Inflammatory macrophage treated with lipopolysaccharide for 4 hours (primary cell): ENCODE measurements at regions not wholly inside any gene's neighbourhood (a gene's known extent, or its start where the extent isn't known, plus 50 kb on each side); places are given as distances from the start of the nearest gene placed in this dataset.

ENCODE experiments used
- DNase-seq: peaks from one replicate; pipeline ENCODE4 v3.0.0-alpha.2; 2020

GRCh38 chr18:51400721-51401120, 203.2 kb upstream of the MEX3C start:
- no peak for DNase-seq

DNA sequence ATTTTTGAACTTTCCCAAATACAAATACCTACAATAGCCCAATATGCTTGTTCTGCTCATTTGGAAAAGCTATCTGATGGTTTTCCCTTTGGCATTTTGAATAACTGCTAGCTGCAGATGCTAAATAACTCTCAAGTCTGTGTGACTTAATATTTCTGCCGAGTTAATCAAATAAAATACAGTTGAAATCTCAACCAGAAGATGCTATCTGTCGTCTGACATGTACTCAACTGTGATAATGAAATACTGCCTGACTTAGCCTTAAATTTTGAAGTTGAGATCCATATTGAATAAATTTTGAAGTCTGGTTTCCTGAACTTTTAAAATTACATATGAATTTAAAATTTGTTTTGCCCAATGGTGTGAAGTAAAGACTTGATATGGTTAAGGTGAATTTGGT, 204.4 kb upstream of the MEX3C start:
- no peak for DNase-seq

GRCh38 chr18:51404620-51405019, 207.1 kb upstream of the MEX3C start:
- no peak for DNase-seq

- DNase-seq: no peak
Measured at GRCh38 chr18:51405683-51406477, 208.4 kb upstream of the MEX3C start.

GRCh38 chr18:51417643-51418483, 220.4 kb upstream of the MEX3C start:
- no peak for DNase-seq

- no peak for DNase-seq
Measured at GRCh38 chr18:51425475-51425874, 228.0 kb upstream of the MEX3C start.

GRCh38 chr18:51425889-51426288, 228.4 kb upstream of the MEX3C start:
- DNase-seq: no peak

GRCh38 chr18:51426996-51427395, 229.5 kb upstream of the MEX3C start:
- DNase-seq: no peak

DNA sequence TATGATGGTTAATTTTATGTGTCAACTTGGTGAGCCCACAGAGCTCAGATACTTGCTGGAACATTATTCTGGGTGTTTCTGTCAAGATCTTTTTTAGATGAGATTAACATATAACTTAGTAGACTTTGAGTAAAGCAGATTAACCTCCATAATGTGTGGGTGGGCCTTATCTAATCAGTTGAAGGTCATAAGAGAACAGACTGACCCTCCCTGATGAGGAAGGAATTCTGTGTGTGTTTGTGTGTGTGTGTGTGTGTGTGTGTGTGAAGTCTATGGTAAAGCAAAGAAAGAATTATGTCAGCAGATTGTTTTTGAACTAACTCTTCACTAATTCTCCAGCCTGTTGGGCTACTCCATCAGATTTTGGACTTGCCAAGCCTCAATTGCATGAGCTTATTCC, 232.2 kb upstream of the MEX3C start:
- DNase-seq: no peak

DNA sequence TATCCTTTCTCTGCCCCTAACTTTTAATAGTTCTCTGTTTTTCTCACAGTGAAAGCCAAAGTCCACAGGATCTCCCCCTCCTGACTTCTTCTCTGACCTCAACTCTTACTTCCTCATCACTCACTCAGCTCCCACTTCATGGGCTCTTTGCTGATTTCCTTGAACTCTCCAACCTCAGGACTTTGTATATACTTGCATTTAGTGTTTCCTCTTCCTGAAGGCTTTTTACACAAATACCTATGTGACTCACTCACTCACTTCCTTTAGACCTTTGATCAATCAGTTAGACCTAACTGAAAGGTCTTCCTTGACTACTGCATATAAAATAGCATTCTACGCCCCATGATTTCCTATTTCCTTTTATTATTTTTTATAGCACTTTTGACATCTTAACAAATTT, 233.1 kb upstream of the MEX3C start:
- DNase-seq: no peak

DNA sequence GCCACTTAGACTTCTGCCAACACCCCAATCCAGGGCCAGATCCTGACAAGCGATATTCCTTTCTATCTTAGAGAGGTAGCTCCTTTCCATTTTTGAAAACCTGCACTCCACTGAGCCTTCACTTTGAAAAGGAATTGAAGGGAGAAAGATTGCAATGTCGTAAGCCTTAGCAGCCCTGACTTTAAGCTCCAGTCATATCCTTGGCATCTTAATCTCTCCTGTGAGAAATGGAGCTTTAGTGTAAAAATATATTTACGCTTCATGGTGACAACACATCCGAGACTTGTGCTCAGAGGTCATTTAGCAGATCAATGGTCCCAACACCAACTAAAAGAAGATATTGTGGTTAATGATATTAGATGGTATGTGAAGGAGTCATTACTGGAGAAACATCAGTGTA, 235.8 kb upstream of the MEX3C start:
- DNase-seq: no peak

DNA sequence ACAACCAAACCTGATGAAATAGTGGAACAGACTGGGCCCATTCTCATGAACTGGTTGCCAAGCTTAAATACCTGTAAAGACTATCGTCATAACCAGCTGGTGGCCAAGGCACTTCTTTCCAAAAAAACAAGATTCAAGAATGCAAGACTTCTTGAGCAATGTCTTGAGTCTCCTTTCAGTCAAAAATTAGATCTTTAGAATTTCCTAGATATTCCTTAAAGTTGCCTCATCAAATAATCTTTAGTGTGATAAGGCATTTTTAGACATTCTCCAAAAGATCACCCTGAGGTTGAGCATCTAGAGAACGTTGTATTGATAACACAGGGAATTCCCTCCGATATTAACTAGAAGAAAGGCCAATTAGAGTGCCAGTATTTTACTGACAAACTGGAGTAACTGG, 236.4 kb upstream of the MEX3C start:
- DNase-seq: no peak

DNA sequence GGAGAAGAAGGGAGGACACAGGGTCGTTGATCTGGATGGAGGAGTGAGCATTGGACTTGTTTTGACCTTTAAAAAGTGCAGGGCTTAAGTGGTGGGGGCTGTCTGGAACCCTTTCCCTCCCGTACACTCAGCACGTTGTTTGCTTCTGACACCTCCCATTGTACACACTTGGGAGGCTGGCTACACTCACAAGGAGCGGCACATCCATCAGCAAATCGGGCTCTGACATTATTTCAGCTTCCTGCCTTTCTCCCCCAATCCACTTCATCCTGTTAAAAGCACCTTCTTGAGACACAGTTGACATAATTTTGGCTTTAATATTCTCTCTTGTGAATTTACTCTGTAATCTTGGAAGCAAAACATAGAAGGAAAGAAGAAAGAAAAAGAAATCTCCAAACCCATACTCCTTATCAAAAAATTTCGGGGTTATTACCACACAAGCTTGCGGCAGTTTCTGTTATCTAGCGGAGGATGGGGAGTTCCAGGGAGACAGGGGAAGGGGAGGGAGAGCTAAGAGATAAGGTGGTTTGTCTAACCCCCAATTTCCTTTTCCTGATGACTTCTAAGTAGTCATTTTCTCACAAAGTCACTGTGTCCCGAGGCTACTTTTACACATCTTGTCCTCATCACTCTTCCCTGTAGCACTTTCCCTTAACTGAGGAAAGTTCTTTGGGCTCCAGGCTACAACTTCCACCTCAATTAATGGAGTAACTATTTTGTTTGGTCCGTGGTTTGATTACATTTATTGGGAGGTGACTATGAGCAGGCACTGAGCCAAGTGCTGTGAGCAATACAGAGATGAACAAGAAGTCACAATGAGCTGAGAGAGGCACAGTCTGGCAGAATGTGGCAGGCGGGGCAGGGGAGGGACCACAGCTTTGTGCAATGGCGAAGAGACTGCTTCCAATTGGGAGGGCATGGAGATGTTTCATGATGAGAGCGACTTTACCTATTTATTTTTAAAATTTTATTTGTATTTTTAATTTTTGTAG, 240.1 kb upstream of the MEX3C start:
- no peak for DNase-seq

- no peak for DNase-seq
Measured at GRCh38 chr18:51438797-51439350, 241.4 kb upstream of the MEX3C start.

DNA sequence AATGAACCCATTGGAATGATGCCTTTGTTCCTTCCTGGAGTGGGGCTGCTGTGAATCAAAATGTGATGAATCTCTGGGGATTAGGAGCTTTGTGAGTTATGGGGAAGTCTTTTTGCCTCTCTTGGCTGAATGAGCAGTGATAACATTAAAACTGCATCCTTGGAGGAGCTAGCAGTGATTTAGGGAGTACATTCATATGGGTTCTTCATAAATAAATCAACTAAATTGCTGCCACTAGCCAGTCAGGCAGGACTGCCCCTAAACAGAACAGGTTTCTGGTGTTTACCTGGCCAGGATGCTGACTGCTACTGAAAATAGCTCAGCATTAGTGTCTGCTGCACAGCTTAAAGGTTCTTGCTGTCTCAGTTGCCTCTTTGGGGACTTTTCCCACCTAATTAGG, 244.5 kb upstream of the MEX3C start:
- no peak for DNase-seq

- no peak for DNase-seq
Measured at GRCh38 chr18:51446571-51447210, 249.2 kb upstream of the MEX3C start.

GRCh38 chr18:51447351-51448342, 250.2 kb upstream of the MEX3C start:
- no peak for DNase-seq

- DNase-seq: no peak
Measured at GRCh38 chr18:51448949-51449348, 251.5 kb upstream of the MEX3C start.

DNA sequence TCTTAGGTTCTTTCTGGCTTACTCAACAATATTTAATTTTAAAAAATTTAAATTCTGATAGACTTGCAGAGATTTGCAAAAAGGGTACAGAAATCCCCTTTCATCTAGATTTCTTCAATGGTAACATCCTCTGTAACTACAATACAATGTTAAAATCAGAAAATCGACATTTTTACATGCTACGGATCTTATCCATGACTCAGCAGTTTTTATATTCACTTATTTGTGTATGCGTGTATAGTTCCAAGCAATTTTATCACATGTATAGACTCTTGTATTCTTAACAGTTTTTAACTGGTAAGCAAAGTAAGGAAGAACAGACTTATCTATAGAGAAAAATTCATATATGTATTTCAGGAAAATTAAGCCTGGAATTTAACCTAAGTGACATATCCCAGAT, 256.1 kb upstream of the MEX3C start:
- no peak for DNase-seq

DNA sequence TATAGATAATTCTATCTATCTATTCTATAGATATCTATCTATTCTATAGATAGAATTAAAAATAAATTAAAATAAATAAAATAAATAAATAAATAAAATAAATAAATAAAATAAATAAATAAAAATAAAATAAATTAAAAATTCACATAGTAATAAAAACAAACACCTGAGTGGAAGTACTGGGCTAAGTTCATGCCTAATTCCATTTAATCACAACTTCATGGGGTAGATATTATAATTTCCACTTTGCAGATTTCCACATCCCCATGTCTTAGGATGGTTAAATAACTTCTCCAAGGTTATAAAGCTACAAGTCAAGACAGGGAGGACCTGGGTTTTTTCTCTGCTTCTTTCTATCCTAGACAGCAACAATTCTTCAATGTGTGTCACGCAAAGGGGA, 261.4 kb upstream of the MEX3C start:
- no peak for DNase-seq

DNA sequence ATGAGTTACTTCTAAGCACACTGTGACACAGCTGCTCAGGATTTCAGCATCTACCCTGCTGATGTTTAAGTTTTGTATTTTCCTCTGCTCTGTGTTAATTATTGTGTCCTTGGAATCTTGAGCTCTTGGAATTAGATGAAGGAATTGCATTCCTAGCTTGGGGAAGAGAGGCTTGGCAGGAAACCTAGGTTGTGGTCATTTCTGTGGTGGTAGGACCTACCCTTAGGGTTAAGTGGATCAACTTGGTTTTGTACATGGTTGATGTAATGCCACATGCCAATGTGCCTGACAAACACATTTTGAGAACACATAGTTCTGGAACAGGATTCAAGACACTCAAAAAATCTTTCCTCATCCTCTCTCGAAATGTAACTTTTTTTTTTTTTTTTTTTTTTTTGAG, 264.5 kb upstream of the MEX3C start:
- DNase-seq: no peak
